ENCODE measurements at regions not wholly inside any gene's neighbourhood (a gene's known extent, or its start where the extent isn't known, plus 50 kb on each side); places are given as distances from the start of the nearest gene placed in this dataset.
A peak's percentile ranks its signal among the peaks of the same experiment; 100 is the strongest.

GRCh38 chr18:30730915-30731314, 311.6 kb downstream of the DSC3 start:
- no peak overlapping the region for H3K23ac ChIP-seq (ENCODE audit: insufficient read length)
- H3K27me3 ChIP-seq (replicated peaks in 1 of 4; ENCODE audit: control insufficient read depth in 3 of 4, extremely low read depth in 1 of 4, insufficient read depth in 3 of 4, low read length in 3 of 4): no peaks in the 10 kb centered on the region
- no peak overlapping the region for H3K4me3 ChIP-seq (ENCODE audit: extremely low read depth in 1 of 4, insufficient read depth in 2 of 4, low read depth in 3 of 4, low read length in 4 of 4)
- CTCF ChIA-PET (ENCODE audit: partially characterized antibody): no interaction called here
- DNase-seq (ENCODE audit: low read depth in 1 of 2, low spot score in 2 of 2) (no peak), FAIRE-seq (no peak)
- no peak overlapping the region for H4K91ac ChIP-seq (replicated peaks; ENCODE audit: insufficient read length, low read length)
- H3K9ac ChIP-seq (replicated peaks in 1 of 4; ENCODE audit: extremely low read depth in 1 of 4, low read depth in 3 of 4, low read length in 3 of 4): no peak overlapping the region
- WGBS, 2 experiments (ENCODE audit: extremely low coverage in 1 of 2, insufficient coverage in 1 of 2, insufficient read length in 1 of 2, insufficient replicate concordance in 2 of 2, low coverage in 1 of 2, low lambda C conversion rate in 2 of 2, missing lambda C conversion rate in 1 of 2): 93% methylated on average over 4 of the region's 5 CpGs; no CpG with 5 or more reads in 1 of the 2 experiments
- no peak overlapping the region for H4K5ac ChIP-seq (ENCODE audit: insufficient read length, low read depth, low read length)
- H3K27ac ChIP-seq (ENCODE audit: low read depth, low read length): no peak overlapping the region
- no peak overlapping the region for H2AFZ ChIP-seq (ENCODE audit: low read length)
- no peak overlapping the region for H3K4ac ChIP-seq (replicated peaks; ENCODE audit: insufficient read length, low read depth, low read length)
- H2BK20ac ChIP-seq (ENCODE audit: low read length): no peak overlapping the region; the same call in 1 of the 2 replicates
- H3K9me3 ChIP-seq (ENCODE audit: insufficient read depth in 2 of 2, low read depth in 1 of 2, low read length in 1 of 2): no peaks in the 10 kb centered on the region; a peak in 1 of 4 replicates
- no peak overlapping the region for H2BK120ac ChIP-seq (replicated peaks; ENCODE audit: low read depth, low read length)
- H3K56ac ChIP-seq (replicated peaks; ENCODE audit: insufficient read length, low read depth, low read length): no peak overlapping the region
- no peaks in the 10 kb centered on the region for H3K79me1 ChIP-seq (ENCODE audit: low read depth, low read length)
- no peaks in the 10 kb centered on the region for H3K23me2 ChIP-seq (ENCODE audit: low read depth, low read length)
- no peak overlapping the region for H3K14ac ChIP-seq (ENCODE audit: insufficient read length)
- H2BK12ac ChIP-seq (ENCODE audit: low read depth, low read length): no peak overlapping the region
- no peaks in the 10 kb centered on the region for H3K79me2 ChIP-seq (ENCODE audit: control insufficient read depth in 1 of 2, insufficient read depth in 2 of 2, low read length in 2 of 2)
- no peaks in the 10 kb centered on the region for H4K20me1 ChIP-seq (replicated peaks in 1 of 2; ENCODE audit: control insufficient read depth in 1 of 2, insufficient read depth in 2 of 2, low read length in 2 of 2)
- no peaks in the 10 kb centered on the region for H3K36me3 ChIP-seq (ENCODE audit: control insufficient read depth in 2 of 4, insufficient read depth in 4 of 4, low read length in 3 of 4)
- H2BK15ac ChIP-seq (ENCODE audit: low read length): no peak overlapping the region
- no peak overlapping the region for H3K18ac ChIP-seq (ENCODE audit: extremely low read depth, low read length)
- no peak overlapping the region for H3K4me2 ChIP-seq (ENCODE audit: insufficient read depth in 1 of 2, low read depth in 2 of 2, low read length in 2 of 2)
- no peak overlapping the region for H2BK5ac ChIP-seq (ENCODE audit: low read depth, low read length)
- POLR2A ChIA-PET (ENCODE audit: partially characterized antibody): interaction anchor here (0.6 kb wide), 1 partner anchor 141 kb away, joined by 3 read pairs; no protein-coding TSS in a partner anchor
- H3K4me1 ChIP-seq (replicated peaks in 1 of 4; ENCODE audit: control insufficient read depth in 3 of 4, insufficient read depth in 4 of 4, low read length in 3 of 4): peaks cover 0 to 2% (median 0%) of the 10 kb centered on the region in 4 experiments; a peak in 1 of 7 replicates
- H2AK5ac ChIP-seq (ENCODE audit: low read depth, low read length): no peak overlapping the region
- 0 out of 2 replicates have a peak overlapping the region, but pooled peaks have one; percentile 11 for H4K8ac ChIP-seq (ENCODE audit: extremely low read depth, insufficient read depth, low read length)
- no peak for TF ChIP-seq RBBP5 (IDR thresholded peaks at IDR 0.05; ENCODE audit: borderline replicate concordance, low read depth, low read length)
- no peak for TF ChIP-seq CEBPB (IDR thresholded peaks at IDR 0.05; ENCODE audit: low read depth, low read length)
- no peak for TF ChIP-seq POLR2A (IDR thresholded peaks at IDR 0.05; ENCODE audit: control extremely low read depth in 1 of 2, low read depth in 2 of 2, low read length in 2 of 2)
- no peak for TF ChIP-seq CHD1 (IDR thresholded peaks at IDR 0.05; ENCODE audit: low read depth, low read length)
- no peak for TF ChIP-seq YY1 (IDR thresholded peaks at IDR 0.05; ENCODE audit: low read depth, low read length)
- TF ChIP-seq KDM4A (IDR thresholded peaks at IDR 0.05; ENCODE audit: low read depth, low read length, severe bottlenecking): no peak
- TF ChIP-seq E2F6 (IDR thresholded peaks at IDR 0.05): no peak
- no peak for TF ChIP-seq SP2 (IDR thresholded peaks at IDR 0.05; ENCODE audit: low read length)
- no peak for TF ChIP-seq CTCF (IDR thresholded peaks at IDR 0.05; ENCODE audit: control extremely low read depth in 1 of 3, insufficient read depth in 1 of 3, low read depth in 1 of 3, low read length in 3 of 3)
- TF ChIP-seq BCL11A (IDR thresholded peaks at IDR 0.05; ENCODE audit: low read depth in 2 of 2, low read length in 2 of 2): no peak
- TF ChIP-seq SRF (IDR thresholded peaks at IDR 0.05; ENCODE audit: low read depth, low read length): no peak
- no peak for TF ChIP-seq SP1 (IDR thresholded peaks at IDR 0.05; ENCODE audit: low read depth, low read length)
- no peak for TF ChIP-seq TAF1 (IDR thresholded peaks at IDR 0.05; ENCODE audit: low read depth, low read length)
